Keratinocyte (primary cell): ENCODE measurements at regions not wholly inside any gene's neighbourhood (a gene's known extent, or its start where the extent isn't known, plus 50 kb on each side); places are given as distances from the start of the nearest gene placed in this dataset.
"Not testable (repeated sequence)": the region's sequence is repeated elsewhere in the genome, so short reads cannot be mapped to it uniquely, and the experiment has no call there.

ENCODE experiments used
- DNase-seq: peaks from one replicate; pipeline ENCODE4 v3.0.0-alpha.2; 2011; ENCODE audit warnings: low read depth, missing footprints, low spot score
- FAIRE-seq: peaks from 2 replicates; lab custom pipeline; 2011; peaks lifted over from hg19 to GRCh38; lab: Jason Lieb, UNC
- H2AFZ ChIP-seq: 2 replicates; pipeline ENCODE4 v1.6.0; 2012; ENCODE audit warnings: low read length, control low read depth, inconsistent platforms; ENCODE audit not compliant: control insufficient read depth
- H3K27ac ChIP-seq: 2 replicates; pipeline ENCODE4 v1.5.1; 2011; ENCODE audit warnings: low read length; ENCODE audit not compliant: control insufficient read depth, insufficient read depth
- H3K27me3 ChIP-seq: 3 replicates; pipeline ENCODE4 v1.6.0; 2011; ENCODE audit warnings: low read length; ENCODE audit not compliant: control insufficient read depth, insufficient read depth; ENCODE audit errors: extremely low read depth
- H3K36me3 ChIP-seq, 2 experiments: 2 replicates in 1 of 2; 3 replicates in 1 of 2; pipeline ENCODE4 v1.5.1; 2011; ENCODE audit warnings: low read length in 2 of 2, mild to moderate bottlenecking in 1 of 2; ENCODE audit not compliant: control insufficient read depth in 2 of 2, insufficient read depth in 2 of 2; ENCODE audit errors: extremely low read depth in 1 of 2
- H3K4me1 ChIP-seq: 3 replicates; pipeline ENCODE4 v1.5.1; 2011; ENCODE audit warnings: low read length; ENCODE audit not compliant: control insufficient read depth, insufficient read depth; ENCODE audit errors: extremely low read depth
- H3K4me2 ChIP-seq: 3 replicates; pipeline ENCODE4 v1.6.0; 2011; ENCODE audit warnings: low read depth, low read length; ENCODE audit not compliant: control insufficient read depth, insufficient read depth; ENCODE audit errors: extremely low read depth
- H3K4me3 ChIP-seq, 3 experiments: fragments of 200-600 bp in 1 of 3; sonication (generic) in 1 of 3; 2 replicates in 2 of 3; 3 replicates in 1 of 3; pipeline ENCODE4 v1.5.1; 2011 to 2016; ENCODE audit warnings: low read length in 3 of 3, mild to moderate bottlenecking in 3 of 3, control low read depth in 2 of 3, inconsistent platforms in 1 of 3, low read depth in 1 of 3, mixed read lengths in 1 of 3, mixed run types in 1 of 3, moderate library complexity in 1 of 3; ENCODE audit not compliant: control insufficient read depth in 2 of 3, insufficient read depth in 2 of 3; ENCODE audit errors: extremely low read depth in 1 of 3
- H3K79me2 ChIP-seq: 2 replicates; pipeline ENCODE4 v1.6.0; 2012; ENCODE audit warnings: low read length; ENCODE audit not compliant: control insufficient read depth, insufficient read depth
- H3K9ac ChIP-seq: 3 replicates; pipeline ENCODE4 v1.6.0; 2011; ENCODE audit warnings: low read length; ENCODE audit not compliant: control insufficient read depth, insufficient read depth; ENCODE audit errors: extremely low read depth
- H3K9me1 ChIP-seq: 3 replicates; pipeline ENCODE4 v1.6.0; 2011; ENCODE audit warnings: low read length; ENCODE audit not compliant: control insufficient read depth, insufficient read depth; ENCODE audit errors: extremely low read depth
- H3K9me3 ChIP-seq: 2 replicates; pipeline ENCODE4 v1.5.1; 2012; ENCODE audit warnings: low read depth, low read length; ENCODE audit not compliant: control insufficient read depth
- H4K20me1 ChIP-seq: 3 replicates; pipeline ENCODE4 v1.6.0; 2011; ENCODE audit warnings: low read length; ENCODE audit not compliant: control insufficient read depth, insufficient read depth; ENCODE audit errors: extremely low read depth
- CTCF ChIP-seq, 3 experiments: IDR thresholded peaks in 1 of 3; conservative IDR thresholded peaks in 1 of 3; optimal IDR thresholded peaks in 1 of 3; 2 replicates in 2 of 3; 3 replicates in 1 of 3; pipeline versions ENCODE3 to v1.5.1; 2011; ENCODE audit warnings: low read length in 3 of 3, mild to moderate bottlenecking in 3 of 3, moderate library complexity in 2 of 3, control low read depth in 1 of 3, inconsistent platforms in 1 of 3; ENCODE audit not compliant: insufficient read depth in 2 of 3; ENCODE audit errors: extremely low read depth in 1 of 3
- EZH2 ChIP-seq: IDR thresholded peaks from one replicate; pipeline ENCODE4 v1.6.1; 2012; ENCODE audit warnings: inconsistent platforms, mild to moderate bottlenecking, low read length, moderate library complexity
- dilution Hi-C: fragments of 300-500 bp; cut with MboI; formaldehyde crosslinking; loops from one replicate; pipeline ENCODE4 v1.7.0; 2020; ENCODE audit warnings: low sequenced_read_pairs; ENCODE audit not compliant: extremely low pct_ligation_motif_present

GRCh38 chr3:8325306-8325705 lies 176.3 kb upstream of the LMCD1 start:
- DNase-seq (no peak), FAIRE-seq (no peak)
- H3K9me1 ChIP-seq: no peaks in the 10 kb centered on the region
- H3K4me2 ChIP-seq: no peak overlapping the region
- H2AFZ ChIP-seq: no peak overlapping the region
- no peaks in the 10 kb centered on the region for H3K27me3 ChIP-seq
- no peaks in the 10 kb centered on the region for H3K79me2 ChIP-seq
- TF ChIP-seq CTCF (optimal IDR thresholded peaks at IDR 0.05 in 1 of 3, IDR thresholded peaks at IDR 0.05 in 1 of 3, conservative IDR thresholded peaks at IDR 0.05 in 1 of 3; ENCODE audit: extremely low read depth in 1 of 3, insufficient read depth in 2 of 3, low read length in 3 of 3): no peak
- no peak for TF ChIP-seq EZH2
- no peak overlapping the region for H3K27ac ChIP-seq
- no peaks in the 10 kb centered on the region for H3K36me3 ChIP-seq
- H3K9me3 ChIP-seq: no peaks in the 10 kb centered on the region
- dilution Hi-C loops: no loop called here
- H3K9ac ChIP-seq: no peak overlapping the region
- H3K4me1 ChIP-seq: peaks cover 4% of the 10 kb centered on the region
- H4K20me1 ChIP-seq: no peaks in the 10 kb centered on the region
- no peak overlapping the region for H3K4me3 ChIP-seq

- H2AFZ ChIP-seq, H4K20me1 ChIP-seq, H3K9me1 ChIP-seq, H3K9ac ChIP-seq, H3K4me2 ChIP-seq, H3K9me3 ChIP-seq, H3K27me3 ChIP-seq, H3K79me2 ChIP-seq, H3K4me1 ChIP-seq, H3K27ac ChIP-seq, dilution Hi-C loops, DNase-seq, FAIRE-seq, H3K36me3 ChIP-seq, H3K4me3 ChIP-seq: not testable (repeated sequence)
Observed at GRCh38 chr3:8325833-8326232, 175.8 kb upstream of the LMCD1 start.

- Histone ChIP-seq H3K9ac (no peak overlapping the region), H3K4me3 (no peak overlapping the region), H3K79me2 (no peaks in the 10 kb centered on the region), H3K4me2 (no peak overlapping the region), H3K27ac (no peak overlapping the region), H3K4me1 (no peaks in the 10 kb centered on the region), H3K27me3 (no peaks in the 10 kb centered on the region), H2AFZ (no peak overlapping the region), H3K9me1 (no peaks in the 10 kb centered on the region), H4K20me1 (no peaks in the 10 kb centered on the region), H3K36me3 (no peaks in the 10 kb centered on the region), H3K9me3 (no peaks in the 10 kb centered on the region)
- FAIRE-seq: no peak
- TF ChIP-seq CTCF (optimal IDR thresholded peaks at IDR 0.05 in 1 of 3, IDR thresholded peaks at IDR 0.05 in 1 of 3, conservative IDR thresholded peaks at IDR 0.05 in 1 of 3; ENCODE audit: extremely low read depth in 1 of 3, insufficient read depth in 2 of 3, low read length in 3 of 3) (no peak), EZH2 (no peak)
- no peak for DNase-seq
- dilution Hi-C loops: no loop called here
Observed at GRCh38 chr3:8327739-8328138, 173.9 kb upstream of the LMCD1 start.
